ENCODE measurements at regions not wholly inside any gene's neighbourhood (a gene's known extent, or its start where the extent isn't known, plus 50 kb on each side); places are given as distances from the start of the nearest gene placed in this dataset.

DNA sequence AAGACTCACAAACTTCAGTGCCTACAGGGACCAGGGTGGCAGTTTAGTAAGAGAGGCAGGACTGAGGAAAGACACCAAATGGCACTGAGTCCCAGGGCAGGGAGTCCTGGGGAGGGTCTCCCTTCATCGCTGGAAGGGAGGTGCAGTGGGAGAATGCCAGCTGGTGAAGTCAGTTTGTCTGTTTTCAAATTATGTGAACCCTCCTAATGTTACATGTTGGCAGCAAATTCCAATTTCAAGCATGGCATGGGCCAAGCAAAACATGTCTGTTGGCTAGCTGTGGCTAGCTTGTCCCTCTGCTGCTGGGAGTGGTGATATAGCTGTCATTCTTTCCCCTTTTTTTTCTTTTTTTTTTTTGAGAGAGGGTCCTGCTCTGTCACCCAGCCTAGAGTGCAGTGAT lies 55.9 kb upstream of the HAAO start:
- DNase-seq: no peak

GRCh38 chr2:42847596-42848151 lies 55.3 kb upstream of the HAAO start:
- no peak for DNase-seq

GRCh38 chr2:42846932-42847595 lies 54.7 kb upstream of the HAAO start:
- DNase-seq: no peak

DNA sequence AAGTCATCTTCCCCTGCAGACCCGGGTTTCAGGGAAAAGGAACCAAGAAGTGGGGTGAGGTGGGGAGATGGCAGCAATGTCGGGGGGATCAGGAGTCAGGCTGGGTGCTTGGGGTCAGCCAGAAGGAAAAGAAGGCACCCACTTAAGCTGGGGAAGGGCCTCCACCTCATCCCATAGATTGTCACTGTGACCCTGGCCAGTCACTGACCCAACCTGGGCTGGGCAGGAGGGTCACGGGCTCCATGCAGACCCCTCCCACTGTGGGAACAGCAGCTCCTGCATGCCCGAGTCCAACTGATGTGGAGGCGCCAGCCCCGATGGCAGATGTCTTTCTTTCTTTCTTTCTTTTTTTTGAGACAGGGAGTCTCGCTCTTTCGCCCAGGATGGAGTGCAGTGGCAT lies 53.6 kb upstream of the HAAO start:
- DNase-seq: no peak

GRCh38 chr2:42844901-42845821 lies 52.8 kb upstream of the HAAO start:
- no peak for DNase-seq

DNA sequence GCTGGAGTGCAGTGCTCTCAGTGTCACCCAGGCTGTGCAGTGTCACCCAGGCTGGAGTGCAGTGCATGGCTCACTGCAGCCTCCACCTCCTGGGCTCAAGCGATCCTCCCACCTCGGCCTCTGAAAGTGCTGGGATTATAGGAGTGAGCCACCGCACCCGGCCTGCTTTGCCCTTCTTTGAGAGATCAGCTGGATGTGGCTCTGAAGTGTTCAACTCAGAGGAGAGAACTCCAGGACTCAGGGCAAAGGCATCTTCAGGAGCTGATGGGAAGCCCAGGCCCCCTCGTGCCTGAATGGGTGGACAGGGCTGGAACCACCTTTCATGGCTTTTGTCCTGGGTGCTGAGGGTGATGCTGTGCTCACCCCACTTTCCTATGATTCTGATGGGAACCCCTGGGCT lies 52.0 kb upstream of the HAAO start:
- no peak for DNase-seq

DNA sequence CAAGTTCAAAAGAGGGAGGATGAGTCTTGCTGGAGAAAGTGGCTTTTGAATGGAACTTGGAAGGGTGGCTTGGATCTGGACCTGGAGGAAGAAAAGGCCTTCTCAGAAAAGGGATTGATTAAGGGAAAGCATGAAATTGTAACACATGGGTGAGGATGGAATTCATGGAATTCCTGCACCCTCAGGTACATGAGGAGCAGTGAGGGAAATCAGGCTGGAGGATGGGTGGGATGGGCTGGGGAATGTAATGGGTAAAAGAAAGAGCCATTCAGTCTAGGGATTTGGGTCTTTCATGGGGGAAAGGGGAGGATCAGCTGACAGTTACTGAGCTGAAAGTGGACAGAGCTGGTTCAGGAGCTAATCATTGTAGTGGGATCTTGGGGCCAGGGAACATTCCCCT lies 51.2 kb upstream of the HAAO start:
- DNase-seq: no peak

- no peak for DNase-seq
Observed at GRCh38 chr2:42843131-42843530, 50.7 kb upstream of the HAAO start.

DNA sequence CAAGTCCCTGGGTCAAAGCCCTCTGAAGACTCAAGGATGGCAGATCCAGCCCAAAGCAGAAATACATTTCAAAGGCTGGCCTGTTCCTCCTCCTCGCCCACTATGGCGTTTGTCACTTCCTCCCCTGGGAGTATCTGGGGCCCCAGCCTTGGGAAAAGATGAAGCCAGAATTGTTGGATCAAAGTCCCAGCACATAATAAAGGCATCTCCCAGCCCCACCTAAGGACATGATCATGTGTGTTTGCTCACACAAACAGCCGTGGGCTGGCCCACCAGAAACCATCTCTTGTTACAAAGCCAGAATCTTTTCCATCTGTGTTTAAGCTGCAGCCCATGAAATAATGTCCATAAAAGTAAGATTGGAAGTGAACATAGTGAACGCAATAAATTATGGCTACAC lies 50.1 kb upstream of the HAAO start:
- no peak for DNase-seq

Data from hypothalamus (tissue), 51 donors.